ENCODE measurements at regions not wholly inside any gene's neighbourhood (a gene's known extent, or its start where the extent isn't known, plus 50 kb on each side); places are given as distances from the start of the nearest gene placed in this dataset.
"Not testable (repeated sequence)": the region's sequence is repeated elsewhere in the genome, so short reads cannot be mapped to it uniquely, and the experiment has no call there.

GRCh38 chr1:95659588-95659987, 425.6 kb downstream of the RWDD3 start:
- in situ Hi-C loops (cut with MboI; ENCODE audit: low sequenced_read_pairs), result no loop called here

GRCh38 chr1:95660736-95661135, 426.7 kb downstream of the RWDD3 start:
- in situ Hi-C loops (cut with MboI; ENCODE audit: low sequenced_read_pairs), result no loop called here

- in situ Hi-C loops (cut with MboI; ENCODE audit: low sequenced_read_pairs), result not testable (repeated sequence)
These were observed 429.5 kb downstream of the RWDD3 start for GRCh38 chr1:95663530-95663929.

GRCh38 chr1:95668165-95668564, 434.2 kb downstream of the RWDD3 start:
- in situ Hi-C loops (cut with MboI; ENCODE audit: low sequenced_read_pairs), result no loop called here

- in situ Hi-C loops (cut with MboI; ENCODE audit: low sequenced_read_pairs), result not testable (repeated sequence)
These were observed 435.6 kb downstream of the RWDD3 start for GRCh38 chr1:95669638-95670037.

- in situ Hi-C loops (cut with MboI; ENCODE audit: low sequenced_read_pairs), result no loop called here
These were observed 437.1 kb downstream of the RWDD3 start for GRCh38 chr1:95671098-95671497.

- in situ Hi-C loops (cut with MboI; ENCODE audit: low sequenced_read_pairs), result no loop called here
These were observed 445.3 kb downstream of the RWDD3 start for GRCh38 chr1:95679262-95679661.

- in situ Hi-C loops (cut with MboI; ENCODE audit: low sequenced_read_pairs), result no loop called here
These were observed 451.1 kb downstream of the RWDD3 start for GRCh38 chr1:95685081-95685480.

GRCh38 chr1:95686217-95686616, 452.2 kb downstream of the RWDD3 start:
- in situ Hi-C loops (cut with MboI; ENCODE audit: low sequenced_read_pairs), result no loop called here

- in situ Hi-C loops (cut with MboI; ENCODE audit: low sequenced_read_pairs), result no loop called here
These were observed 465.3 kb downstream of the RWDD3 start for GRCh38 chr1:95699149-95699953.

GRCh38 chr1:95701450-95702173, 467.6 kb downstream of the RWDD3 start:
- in situ Hi-C loops (cut with MboI; ENCODE audit: low sequenced_read_pairs), result no loop called here

GRCh38 chr1:95703046-95703445, 469.0 kb downstream of the RWDD3 start:
- in situ Hi-C loops (cut with MboI; ENCODE audit: low sequenced_read_pairs), result no loop called here

- in situ Hi-C loops (cut with MboI; ENCODE audit: low sequenced_read_pairs), result no loop called here
These were observed 482.1 kb downstream of the RWDD3 start for GRCh38 chr1:95716097-95716496.

- in situ Hi-C loops (cut with MboI; ENCODE audit: low sequenced_read_pairs), result no loop called here
These were observed 482.5 kb downstream of the RWDD3 start for GRCh38 chr1:95716550-95716949.

GRCh38 chr1:95723346-95723745, 489.3 kb downstream of the RWDD3 start:
- in situ Hi-C loops (cut with MboI; ENCODE audit: low sequenced_read_pairs), result no loop called here

- in situ Hi-C loops (cut with MboI; ENCODE audit: low sequenced_read_pairs), result no loop called here
These were observed 494.8 kb downstream of the RWDD3 start for GRCh38 chr1:95728841-95729240.

- in situ Hi-C loops (cut with MboI; ENCODE audit: low sequenced_read_pairs), result no loop called here
These were observed 497.0 kb downstream of the RWDD3 start for GRCh38 chr1:95730986-95731385.

GRCh38 chr1:95731466-95731865, 497.5 kb downstream of the RWDD3 start:
- in situ Hi-C loops (cut with MboI; ENCODE audit: low sequenced_read_pairs), result no loop called here

- in situ Hi-C loops (cut with MboI; ENCODE audit: low sequenced_read_pairs), result no loop called here
These were observed 499.0 kb downstream of the RWDD3 start for GRCh38 chr1:95733031-95733430.

GRCh38 chr1:95733671-95734070, 499.7 kb downstream of the RWDD3 start:
- in situ Hi-C loops (cut with MboI; ENCODE audit: low sequenced_read_pairs), result no loop called here

GRCh38 chr1:95734560-95734959, 500.6 kb downstream of the RWDD3 start:
- in situ Hi-C loops (cut with MboI; ENCODE audit: low sequenced_read_pairs), result no loop called here

- in situ Hi-C loops (cut with MboI; ENCODE audit: low sequenced_read_pairs), result no loop called here
These were observed 508.6 kb downstream of the RWDD3 start for GRCh38 chr1:95742591-95743089.
